ENCODE measurements at regions not wholly inside any gene's neighbourhood (a gene's known extent, or its start where the extent isn't known, plus 50 kb on each side); places are given as distances from the start of the nearest gene placed in this dataset.

DNA sequence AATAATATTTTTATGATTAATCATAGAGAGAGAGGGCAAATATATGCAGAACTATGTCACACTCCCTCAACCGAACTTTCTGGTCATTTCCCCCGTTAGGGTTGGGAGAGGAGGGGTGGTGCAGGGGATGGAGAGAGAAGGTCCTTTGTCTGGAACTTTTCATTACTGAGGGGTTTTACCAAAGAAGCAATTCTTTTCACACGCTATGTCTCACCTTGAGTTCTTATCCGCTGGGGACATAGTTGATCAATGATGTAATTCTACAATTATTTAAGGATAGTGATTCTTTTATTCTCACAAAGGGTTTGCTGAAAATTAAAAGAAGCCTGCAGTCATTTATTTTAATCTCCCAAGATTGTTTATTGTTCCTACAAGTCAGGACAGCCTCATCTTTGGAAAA is 98.3 kb upstream of the RUNX1 start:
- TF ChIP-seq, protein P1, sequence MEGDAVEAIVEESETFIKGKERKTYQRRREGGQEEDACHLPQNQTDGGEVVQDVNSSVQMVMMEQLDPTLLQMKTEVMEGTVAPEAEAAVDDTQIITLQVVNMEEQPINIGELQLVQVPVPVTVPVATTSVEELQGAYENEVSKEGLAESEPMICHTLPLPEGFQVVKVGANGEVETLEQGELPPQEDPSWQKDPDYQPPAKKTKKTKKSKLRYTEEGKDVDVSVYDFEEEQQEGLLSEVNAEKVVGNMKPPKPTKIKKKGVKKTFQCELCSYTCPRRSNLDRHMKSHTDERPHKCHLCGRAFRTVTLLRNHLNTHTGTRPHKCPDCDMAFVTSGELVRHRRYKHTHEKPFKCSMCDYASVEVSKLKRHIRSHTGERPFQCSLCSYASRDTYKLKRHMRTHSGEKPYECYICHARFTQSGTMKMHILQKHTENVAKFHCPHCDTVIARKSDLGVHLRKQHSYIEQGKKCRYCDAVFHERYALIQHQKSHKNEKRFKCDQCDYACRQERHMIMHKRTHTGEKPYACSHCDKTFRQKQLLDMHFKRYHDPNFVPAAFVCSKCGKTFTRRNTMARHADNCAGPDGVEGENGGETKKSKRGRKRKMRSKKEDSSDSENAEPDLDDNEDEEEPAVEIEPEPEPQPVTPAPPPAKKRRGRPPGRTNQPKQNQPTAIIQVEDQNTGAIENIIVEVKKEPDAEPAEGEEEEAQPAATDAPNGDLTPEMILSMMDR (conservative IDR thresholded peaks at IDR 0.05; ENCODE audit: low read length), result no peak
- no peak for TF ChIP-seq EZH2phosphoT487 (IDR thresholded peaks at IDR 0.05; ENCODE audit: borderline replicate concordance, low read depth, low read length)

Measured in OCI-LY7 (cell line).